ENCODE measurements at regions not wholly inside any gene's neighbourhood (a gene's known extent, or its start where the extent isn't known, plus 50 kb on each side); places are given as distances from the start of the nearest gene placed in this dataset.

GRCh38 chr6:119830494-119831295 lies 481.1 kb upstream of the MAN1A1 start:
- no peaks in the 10 kb centered on the region for H3F3A ChIP-seq (replicated peaks; ENCODE audit: low read depth)
- Mint-ChIP-seq H3K36me3 (ENCODE audit: low read depth) (no peaks in the 10 kb centered on the region), H3K27ac (no peak overlapping the region; the same call in 1 of the 2 replicates), H3K4me3 (no peak overlapping the region), H3K9me3 (no peaks in the 10 kb centered on the region), H3K4me1 (peaks cover 7% of the 10 kb centered on the region), H3K27me3 (ENCODE audit: insufficient read depth, low read depth, poor library complexity) (peaks cover 1% of the 10 kb centered on the region)
- H3K9me2 ChIP-seq (ENCODE audit: insufficient read depth), result peaks cover 9% of the 10 kb centered on the region; the same call in 1 of the 2 replicates
- no peaks in the 10 kb centered on the region for H3K36me3 ChIP-seq (ENCODE audit: insufficient read depth)
- no peak overlapping the region for H3K27ac ChIP-seq (ENCODE audit: low read depth)
- no peaks in the 10 kb centered on the region for H4K20me1 ChIP-seq (replicated peaks; ENCODE audit: insufficient read depth)
- DNase-seq (ENCODE audit: low spot score) (no peak), ATAC-seq (no peak; the same call in 1 of the 3 replicates)
- no peak overlapping the region for H3K4me2 ChIP-seq
- H3K27me3 ChIP-seq (ENCODE audit: insufficient read depth), result no peaks in the 10 kb centered on the region
- no peak overlapping the region for H3K4me3 ChIP-seq
- H2AFZ ChIP-seq, result peak overlapping the region; percentile 53; the same call in 1 of the 2 replicates
- H3K4me1 ChIP-seq (ENCODE audit: insufficient read depth), result no peaks in the 10 kb centered on the region
- no peaks in the 10 kb centered on the region for H3K79me2 ChIP-seq (replicated peaks; ENCODE audit: insufficient read depth)
- no peak for TF ChIP-seq CTCF (conservative IDR thresholded peaks at IDR 0.05; ENCODE audit: low read depth in 2 of 2)
- TF ChIP-seq JUNB (IDR thresholded peaks at IDR 0.05; ENCODE audit: unreplicated experiment), result no peak
- TF ChIP-seq, protein P1, sequence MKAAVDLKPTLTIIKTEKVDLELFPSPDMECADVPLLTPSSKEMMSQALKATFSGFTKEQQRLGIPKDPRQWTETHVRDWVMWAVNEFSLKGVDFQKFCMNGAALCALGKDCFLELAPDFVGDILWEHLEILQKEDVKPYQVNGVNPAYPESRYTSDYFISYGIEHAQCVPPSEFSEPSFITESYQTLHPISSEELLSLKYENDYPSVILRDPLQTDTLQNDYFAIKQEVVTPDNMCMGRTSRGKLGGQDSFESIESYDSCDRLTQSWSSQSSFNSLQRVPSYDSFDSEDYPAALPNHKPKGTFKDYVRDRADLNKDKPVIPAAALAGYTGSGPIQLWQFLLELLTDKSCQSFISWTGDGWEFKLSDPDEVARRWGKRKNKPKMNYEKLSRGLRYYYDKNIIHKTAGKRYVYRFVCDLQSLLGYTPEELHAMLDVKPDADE (IDR thresholded peaks at IDR 0.05), result no peak
- TF ChIP-seq EZH2 (IDR thresholded peaks at IDR 0.05; ENCODE audit: low read depth, unreplicated experiment), result no peak
- TF ChIP-seq ZNF331 (CRISPR knock-in tag; IDR thresholded peaks at IDR 0.05; ENCODE audit: low read depth), result no peak
- TF ChIP-seq STAT1 (IDR thresholded peaks at IDR 0.05; ENCODE audit: unreplicated experiment), result no peak
- TF ChIP-seq ZNF462 (CRISPR knock-in tag; IDR thresholded peaks at IDR 0.05), result no peak
- TF ChIP-seq NANOG (IDR thresholded peaks at IDR 0.05; ENCODE audit: borderline replicate concordance), result no peak
- no peak for TF ChIP-seq EZH2phosphoT487 (IDR thresholded peaks at IDR 0.05; ENCODE audit: unreplicated experiment)
